GM12878 (cell line): ENCODE measurements at regions not wholly inside any gene's neighbourhood (a gene's known extent, or its start where the extent isn't known, plus 50 kb on each side); places are given as distances from the start of the nearest gene placed in this dataset.

Experiments used
- EP300 ChIP-seq, 2 experiments: fragments of 150-350 bp in 1 of 2; IDR thresholded peaks; 2 replicates each; pipeline ENCODE4 v1.6.1; 2011 to 2012; ENCODE audit warnings: low read depth in 2 of 2, low read length in 2 of 2, borderline replicate concordance in 1 of 2, improper control_type of control experiment in 1 of 2, inconsistent platforms in 1 of 2; ENCODE audit not compliant: control insufficient read depth in 1 of 2
- EZH2 ChIP-seq: IDR thresholded peaks from 2 replicates; pipeline ENCODE4 v1.6.1; 2012; ENCODE audit warnings: low read depth, mild to moderate bottlenecking, control low read depth, inconsistent platforms, low read length, borderline replicate concordance; ENCODE audit not compliant: control insufficient read depth
- SMC3 ChIP-seq: IDR thresholded peaks from 2 replicates; pipeline ENCODE4 v1.6.1; 2011; ENCODE audit warnings: low read length, improper control_type of control experiment, borderline replicate concordance
- TF ChIP-seq, protein P1 (sequence below): IDR thresholded peaks from 2 replicates; pipeline ENCODE4 v1.6.1; 2011; ENCODE audit warnings: low read depth, mild to moderate bottlenecking, low read length, moderate library complexity, borderline replicate concordance; ENCODE audit errors: extremely low read depth
- TF ChIP-seq, protein P2 (sequence below): IDR thresholded peaks from 2 replicates; pipeline ENCODE4 v1.6.1; 2011; ENCODE audit warnings: borderline replicate concordance, low read depth, mild to moderate bottlenecking, moderate library complexity, low read length; ENCODE audit not compliant: insufficient read depth, poor library complexity, severe bottlenecking

DNA sequence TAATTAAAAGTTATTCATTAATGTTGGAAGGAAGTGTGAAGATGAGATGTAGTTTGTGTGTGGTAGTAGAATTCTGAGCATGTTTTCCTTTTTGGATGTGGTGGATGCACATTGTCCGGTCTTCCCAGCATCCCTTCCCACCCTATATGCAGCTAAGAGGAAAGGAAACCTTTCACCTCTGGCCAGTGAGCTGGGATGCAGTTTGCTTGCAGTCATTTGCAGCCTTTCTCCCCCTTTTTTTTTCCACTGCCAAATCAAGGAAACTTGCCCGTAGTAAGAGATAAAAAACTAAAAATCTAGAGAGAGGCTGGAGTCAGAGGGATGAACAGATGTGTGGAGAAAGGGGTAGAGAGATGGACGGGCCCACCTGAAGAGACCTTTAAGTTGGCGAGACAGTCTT lies 72.5 kb upstream of the SLC38A2 start:
- TF ChIP-seq EP300 (IDR thresholded peaks at IDR 0.05; ENCODE audit: borderline replicate concordance in 1 of 2, control insufficient read depth in 1 of 2, low read depth in 2 of 2, low read length in 2 of 2) (no peak), SMC3 (no peak), EZH2 (no peak)
- TF ChIP-seq, protein P1, sequence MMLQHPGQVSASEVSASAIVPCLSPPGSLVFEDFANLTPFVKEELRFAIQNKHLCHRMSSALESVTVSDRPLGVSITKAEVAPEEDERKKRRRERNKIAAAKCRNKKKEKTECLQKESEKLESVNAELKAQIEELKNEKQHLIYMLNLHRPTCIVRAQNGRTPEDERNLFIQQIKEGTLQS = no peak
- TF ChIP-seq, protein P2, sequence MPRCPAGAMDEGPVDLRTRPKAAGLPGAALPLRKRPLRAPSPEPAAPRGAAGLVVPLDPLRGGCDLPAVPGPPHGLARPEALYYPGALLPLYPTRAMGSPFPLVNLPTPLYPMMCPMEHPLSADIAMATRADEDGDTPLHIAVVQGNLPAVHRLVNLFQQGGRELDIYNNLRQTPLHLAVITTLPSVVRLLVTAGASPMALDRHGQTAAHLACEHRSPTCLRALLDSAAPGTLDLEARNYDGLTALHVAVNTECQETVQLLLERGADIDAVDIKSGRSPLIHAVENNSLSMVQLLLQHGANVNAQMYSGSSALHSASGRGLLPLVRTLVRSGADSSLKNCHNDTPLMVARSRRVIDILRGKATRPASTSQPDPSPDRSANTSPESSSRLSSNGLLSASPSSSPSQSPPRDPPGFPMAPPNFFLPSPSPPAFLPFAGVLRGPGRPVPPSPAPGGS = no peak
